ENCODE measurements at regions not wholly inside any gene's neighbourhood (a gene's known extent, or its start where the extent isn't known, plus 50 kb on each side); places are given as distances from the start of the nearest gene placed in this dataset.
"Not testable (repeated sequence)": the region's sequence is repeated elsewhere in the genome, so short reads cannot be mapped to it uniquely, and the experiment has no call there.

DNA sequence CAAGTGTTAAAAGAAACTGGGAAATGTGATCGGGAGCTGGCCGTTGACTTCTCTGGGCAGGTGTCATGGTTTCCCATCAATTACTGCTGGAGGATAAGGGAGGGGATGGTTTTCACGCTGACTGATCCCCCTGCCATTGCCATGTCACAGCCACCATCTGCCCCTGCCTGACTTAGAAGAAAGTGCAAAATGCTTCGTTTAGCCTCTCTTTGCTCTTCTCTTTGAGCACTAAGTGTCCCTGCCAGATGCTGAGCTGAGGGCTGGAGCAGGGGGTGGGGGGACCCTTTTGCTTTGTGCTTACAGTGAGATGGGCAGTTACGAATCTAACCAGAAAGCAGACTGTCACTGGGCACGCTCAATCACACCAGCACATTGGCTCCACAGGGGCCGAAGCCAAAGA is 138.4 kb upstream of the ALDH1B1 start:
- DNase-seq: no peak

GRCh38 chr9:38253200-38253599 is 139.3 kb upstream of the ALDH1B1 start:
- DNase-seq: no peak

DNA sequence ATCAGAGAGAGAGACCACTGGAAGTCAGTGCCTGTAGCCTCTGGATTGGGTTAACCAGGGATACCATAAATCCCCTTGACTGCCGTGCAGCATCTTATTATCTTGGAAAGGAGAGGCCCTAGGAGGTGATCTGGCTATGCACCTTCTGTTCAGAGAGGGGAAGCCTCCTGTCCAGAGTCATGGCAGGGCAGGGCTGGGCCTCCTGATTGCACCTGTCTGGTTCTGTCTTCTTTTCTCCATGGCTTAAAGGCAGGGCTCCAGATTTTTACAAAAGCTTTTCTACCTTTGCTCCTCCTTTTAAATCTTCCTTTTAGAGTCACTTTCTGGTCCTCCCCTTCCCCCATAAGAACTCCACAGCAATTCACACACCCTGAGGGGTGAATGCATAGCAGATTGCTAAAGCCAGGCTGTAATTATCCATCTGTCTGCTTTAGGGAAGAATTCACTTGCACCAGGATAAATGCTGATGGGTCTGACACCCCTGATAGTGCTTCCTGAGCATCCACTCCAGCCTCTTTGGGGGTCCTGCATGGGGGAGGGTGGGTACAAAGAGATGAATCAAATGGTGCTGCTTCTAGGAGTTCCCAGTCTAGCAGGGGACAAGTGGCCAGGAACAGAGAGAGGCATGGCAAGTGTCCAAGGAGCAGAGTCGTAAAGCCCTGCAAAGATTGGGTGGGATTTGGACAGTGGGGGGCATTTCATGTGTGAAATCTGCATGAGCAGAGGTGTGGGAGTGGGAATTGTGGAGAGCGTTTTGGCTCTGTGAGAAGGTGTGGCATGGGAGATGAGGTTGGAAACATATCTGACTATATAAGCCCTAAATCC is 141.3 kb upstream of the ALDH1B1 start:
- DNase-seq: no peak

- no peak for DNase-seq
These were observed 142.0 kb upstream of the ALDH1B1 start for GRCh38 chr9:38250279-38251035.

DNA sequence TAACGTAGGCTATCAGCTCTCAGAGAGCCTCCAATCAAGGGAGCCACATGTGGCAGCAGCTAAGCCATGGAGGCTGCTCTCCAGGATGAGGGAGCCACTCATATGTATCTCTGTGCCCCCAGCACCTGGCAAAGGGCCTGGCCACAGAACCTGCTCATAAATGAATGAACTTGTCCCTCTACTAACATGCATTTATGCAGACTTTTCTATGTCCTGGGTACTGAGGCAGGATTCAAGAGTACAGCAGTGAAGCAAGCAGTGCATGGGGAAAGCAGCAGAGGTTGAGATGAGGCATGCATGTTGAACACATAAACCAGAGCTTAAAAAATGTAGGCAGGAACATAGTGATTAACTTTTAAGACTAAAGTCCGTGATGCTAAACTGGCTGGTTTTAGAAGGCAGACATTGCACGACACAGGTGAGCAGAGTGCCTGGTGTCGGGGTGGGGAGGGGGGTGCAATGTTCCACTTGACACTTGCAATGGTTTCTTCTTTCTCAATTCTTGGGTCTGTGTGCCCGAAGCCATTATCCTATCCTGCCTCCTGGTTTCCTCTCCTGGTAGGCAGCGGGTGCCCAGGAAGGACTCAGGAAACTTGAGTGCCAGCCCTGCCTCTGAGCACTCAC is 142.8 kb upstream of the ALDH1B1 start:
- no peak for DNase-seq

- DNase-seq: no peak
These were observed 143.5 kb upstream of the ALDH1B1 start for GRCh38 chr9:38249049-38249448.

DNA sequence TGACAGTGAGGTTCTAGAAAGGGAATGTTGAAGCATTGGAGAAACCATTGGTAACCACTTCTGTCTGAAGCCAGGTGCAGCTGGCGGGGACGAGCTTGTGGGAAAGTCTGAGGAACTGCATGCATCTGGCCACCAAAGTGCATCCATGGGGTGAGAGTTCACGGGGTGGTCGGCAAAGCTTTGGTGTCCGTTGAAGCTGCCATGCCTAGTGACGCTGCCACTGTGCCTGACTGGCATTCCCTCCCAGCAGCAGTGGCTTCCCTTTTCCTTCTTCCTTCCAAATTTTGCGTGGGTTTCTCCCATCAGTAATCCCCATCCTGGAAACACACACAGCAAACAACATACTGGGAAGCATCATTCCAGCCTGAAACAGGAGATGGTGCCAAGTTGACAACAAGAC is 145.7 kb upstream of the ALDH1B1 start:
- DNase-seq: no peak

GRCh38 chr9:38244971-38245370 is 147.5 kb upstream of the ALDH1B1 start:
- DNase-seq: no peak

- no peak for DNase-seq
These were observed 148.5 kb upstream of the ALDH1B1 start for GRCh38 chr9:38243993-38244392.

- not testable (repeated sequence) for DNase-seq
These were observed 150.4 kb upstream of the ALDH1B1 start for GRCh38 chr9:38242151-38242550.

DNA sequence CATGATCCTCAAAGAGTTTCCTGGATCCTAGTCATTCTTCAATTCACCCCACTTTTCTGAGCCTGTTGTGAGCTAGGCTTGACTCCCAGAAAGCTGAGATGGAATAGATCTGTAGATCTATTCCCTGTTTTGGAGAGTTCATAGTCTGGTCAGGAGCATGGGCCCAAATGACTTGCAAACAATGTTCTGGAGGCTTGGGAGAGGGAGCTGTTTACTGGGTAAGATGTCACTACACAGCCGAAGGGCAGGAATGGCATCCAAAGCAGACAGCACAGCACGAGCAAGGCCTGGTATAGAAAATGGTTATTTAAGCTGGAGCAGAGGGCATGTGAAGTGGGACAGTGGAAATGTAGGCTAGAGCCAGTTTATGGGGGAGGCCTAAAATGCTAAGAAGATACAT is 152.5 kb upstream of the ALDH1B1 start:
- DNase-seq: no peak

DNA sequence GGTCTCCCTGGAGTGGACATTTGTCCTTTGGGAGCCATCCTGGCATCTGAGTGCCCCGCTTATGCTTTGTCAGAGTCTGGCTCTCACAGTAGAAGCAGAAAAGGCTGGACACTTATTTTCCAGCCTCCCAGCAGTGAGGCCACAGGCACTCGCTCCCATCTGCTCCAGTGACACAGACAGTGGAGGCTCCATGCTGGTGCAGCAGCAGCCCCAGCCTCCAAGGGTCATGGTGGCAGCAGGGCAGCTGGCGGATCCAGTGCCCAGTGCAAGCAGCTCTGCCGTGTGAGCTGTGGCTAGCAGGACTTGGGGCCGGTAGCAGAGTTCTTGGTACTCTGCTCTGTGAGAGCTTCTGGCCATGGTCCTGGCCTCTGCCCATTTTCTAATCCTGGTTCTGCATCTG is 157.3 kb upstream of the ALDH1B1 start:
- no peak for DNase-seq

GRCh38 chr9:38234479-38235170 is 157.9 kb upstream of the ALDH1B1 start:
- DNase-seq: no peak

- DNase-seq: no peak
These were observed 158.6 kb upstream of the ALDH1B1 start for GRCh38 chr9:38233796-38234355.

DNA sequence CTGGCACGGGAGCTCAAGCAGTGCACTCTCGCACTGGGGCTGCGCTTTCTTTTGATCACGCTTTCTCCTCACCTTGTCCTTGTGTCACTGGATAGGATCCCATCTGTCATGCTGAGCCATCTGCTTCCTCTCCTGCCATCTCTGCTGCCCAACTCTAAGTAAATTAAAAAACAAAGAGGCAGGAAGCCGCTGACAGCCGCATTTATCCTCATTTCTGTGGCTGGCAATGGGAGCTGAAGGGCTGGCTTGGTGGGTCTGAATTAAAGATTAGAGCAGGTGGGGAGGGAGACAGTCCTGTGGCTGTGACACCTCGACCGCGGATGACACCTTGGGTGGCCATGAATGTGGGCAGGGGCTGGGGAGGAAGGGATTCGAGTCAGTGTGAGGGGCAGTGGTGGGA is 159.2 kb upstream of the ALDH1B1 start:
- no peak for DNase-seq

DNA sequence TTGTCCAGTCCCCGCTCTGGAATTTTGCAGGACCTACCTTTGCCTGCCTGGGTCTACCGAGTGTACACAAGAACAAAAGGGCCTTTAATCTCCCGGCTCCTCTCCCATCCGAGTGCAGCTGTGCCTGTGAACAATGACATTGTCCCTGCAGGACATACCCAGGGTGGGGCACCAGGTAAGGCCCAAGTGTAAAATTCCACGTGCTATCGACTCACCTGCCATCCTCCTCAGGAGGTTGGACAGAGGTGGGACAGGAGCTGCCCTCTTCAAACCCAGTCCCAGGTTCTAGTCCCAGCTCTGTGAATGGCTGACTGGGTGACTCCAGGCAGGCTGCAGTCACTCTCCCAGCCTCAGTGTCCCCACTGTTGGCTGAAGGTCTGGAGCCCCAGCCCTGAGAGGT is 159.6 kb upstream of the ALDH1B1 start:
- DNase-seq: no peak

GRCh38 chr9:38229504-38230155 is 160.6 kb upstream of the SHB start:
- no peak for DNase-seq

DNA sequence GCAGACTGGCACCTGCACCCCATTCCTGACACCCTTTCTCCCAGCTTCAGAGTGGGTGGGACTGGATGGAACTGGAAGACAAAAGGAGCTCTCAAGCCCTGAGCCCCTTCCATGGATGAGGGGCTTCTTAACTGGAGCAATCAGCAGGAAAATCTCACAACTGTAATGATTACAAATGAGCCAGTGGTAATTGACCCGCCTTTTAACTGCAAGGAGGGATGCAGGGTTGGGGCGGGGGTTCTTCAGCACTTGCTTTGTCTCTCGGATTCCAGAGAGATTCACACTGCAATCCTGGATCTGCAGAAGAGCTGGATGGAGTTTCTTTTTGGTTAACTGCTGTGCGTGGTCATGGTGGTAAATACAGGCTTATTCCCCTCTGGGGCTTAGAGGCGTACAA is 160.1 kb upstream of the SHB start:
- DNase-seq: no peak

DNA sequence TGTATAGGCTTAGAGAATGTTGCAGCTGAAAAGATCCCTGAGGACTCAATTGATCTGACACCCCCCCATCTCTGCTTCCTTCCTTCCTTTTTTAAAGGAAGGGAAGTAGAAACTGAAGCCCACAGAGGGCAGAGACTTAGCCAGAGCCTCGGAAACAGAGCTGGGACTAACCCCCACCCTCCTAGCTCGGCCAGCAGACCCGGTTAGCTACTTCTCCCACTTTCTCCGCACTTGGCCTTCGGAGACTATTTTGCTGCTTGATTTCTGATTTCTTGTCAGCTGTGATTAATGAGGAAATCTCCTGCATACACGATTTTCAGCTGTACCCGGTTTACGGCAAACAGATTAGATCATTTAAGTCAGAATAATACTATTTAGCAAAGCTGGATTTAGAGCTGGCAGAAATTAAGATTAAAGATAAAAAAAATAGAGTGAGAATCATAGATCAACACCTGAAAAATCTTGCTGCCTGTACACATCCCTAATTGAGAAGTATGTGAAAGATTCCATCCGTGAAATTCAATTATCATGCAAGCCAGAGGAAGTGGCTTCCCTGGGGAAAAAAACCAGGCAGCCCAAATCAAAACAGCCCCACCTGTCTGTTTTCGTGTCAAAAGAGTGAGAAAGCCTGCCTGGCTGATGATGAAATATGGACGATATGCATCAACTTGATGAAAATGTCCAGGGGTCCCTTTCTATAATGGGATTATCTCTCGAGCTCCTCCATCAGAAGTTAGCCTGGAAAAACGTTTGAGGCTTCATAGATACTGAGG is 159.5 kb upstream of the SHB start:
- DNase-seq: no peak

DNA sequence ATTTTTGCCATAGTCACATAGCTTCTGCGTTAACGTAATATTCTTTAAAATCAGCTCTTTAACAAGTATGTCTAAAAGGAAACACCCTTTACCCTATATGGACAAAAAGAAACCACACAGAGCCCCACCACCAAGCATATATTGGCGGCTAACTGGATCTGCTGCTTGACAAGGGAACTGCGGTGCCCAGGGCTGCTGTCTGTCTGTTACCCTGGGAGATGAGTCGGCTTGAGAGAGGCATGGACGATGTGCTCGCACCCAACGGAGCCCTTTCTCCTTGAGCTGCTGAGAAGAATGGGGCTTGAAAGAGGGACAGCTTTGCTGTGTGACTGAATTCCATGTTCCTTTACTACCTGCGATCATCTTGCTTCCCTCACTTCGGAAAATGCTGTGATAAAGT is 158.6 kb upstream of the SHB start:
- no peak for DNase-seq

GRCh38 chr9:38227061-38227540 is 158.1 kb upstream of the SHB start:
- DNase-seq: peak; percentile 6
